A549 (cell line): ENCODE measurements at regions not wholly inside any gene's neighbourhood (a gene's known extent, or its start where the extent isn't known, plus 50 kb on each side); places are given as distances from the start of the nearest gene placed in this dataset.

Source experiments
- ATAC-seq, 2 experiments: fragments of 200-7000 bp in 1 of 2; fragments of >200 bp in 1 of 2; cut with Nextera tagmentation in 1 of 2; cut with Tn5 transposase in 1 of 2; 3 replicates each; pipeline versions ENCODE4 v1.8.0 to v1.9.1; 2018 to 2020; ENCODE audit warnings: mild to moderate bottlenecking in 1 of 2, moderate library complexity in 1 of 2
- CTCF ChIA-PET: fragments of 300-600 bp; sonication (Branson Sonifier 250); formaldehyde crosslinking; extraction: SDS; loops from one replicate; lab custom pipeline; 2021; ENCODE audit warnings: antibody characterized with exemption, inconsistent platforms; lab: Yijun Ruan, JAX
- POLR2A ChIA-PET: fragments of 350-600 bp; formaldehyde crosslinking; extraction: SDS; loops from one replicate; lab custom pipeline; 2021; ENCODE audit warnings: antibody characterized with exemption, inconsistent platforms; lab: Yijun Ruan, JAX
- DNase-seq, 2 experiments: peaks; one replicate each; pipeline versions ENCODE4 v3.0.0 to v3.0.0-alpha.2; 2011 to 2016; ENCODE audit warnings: low read depth in 1 of 2, low spot score in 1 of 2
- FAIRE-seq: peaks from 2 replicates; lab custom pipeline; 2011; peaks lifted over from hg19 to GRCh38; lab: Jason Lieb, UNC
- H3K27ac ChIP-seq, 2 experiments: fragments of >200 bp; sonication (Bioruptor Twin); formaldehyde crosslinking; 3 replicates each; pipeline ENCODE4 v1.5.1; 2016 to 2017
- H3K4me1 ChIP-seq: fragments of >200 bp; sonication (Bioruptor Twin); formaldehyde crosslinking; 3 replicates; pipeline ENCODE4 v1.6.1; 2016
- H3K4me2 ChIP-seq: fragments of >200 bp; sonication (Bioruptor Twin); formaldehyde crosslinking; 3 replicates; pipeline ENCODE4 v1.6.1; 2016
- H3K4me3 ChIP-seq: fragments of >200 bp; sonication (Bioruptor Twin); formaldehyde crosslinking; 3 replicates; pipeline ENCODE4 v1.5.1; 2016
- H3K9me3 ChIP-seq: fragments of >200 bp; sonication (Bioruptor Twin); formaldehyde crosslinking; 3 replicates; pipeline ENCODE4 v1.6.1; 2016
- BHLHE40 ChIP-seq: IDR thresholded peaks from 2 replicates; pipeline ENCODE4 v1.6.1; 2012; ENCODE audit warnings: low read depth, low read length, inconsistent platforms
- CBX2 ChIP-seq: fragments of 200-600 bp; sonication (generic); IDR thresholded peaks from 2 replicates; pipeline ENCODE4 v1.6.1; 2016; ENCODE audit warnings: low read depth, mild to moderate bottlenecking, borderline replicate concordance
- CEBPB ChIP-seq, 2 experiments: fragments of >200 bp in 1 of 2; sonication (Bioruptor Twin) in 1 of 2; formaldehyde crosslinking in 1 of 2; IDR thresholded peaks; 2 replicates each; pipeline ENCODE4 v1.6.1; 2012 to 2016
- EHF ChIP-seq: fragments of 250-450 bp; sonication (Bioruptor Pico); IDR thresholded peaks from 2 replicates; pipeline ENCODE4 v1.5.0; 2020; ENCODE audit warnings: mild to moderate bottlenecking
- EHMT2 ChIP-seq: fragments of 200-600 bp; sonication (generic); IDR thresholded peaks from 2 replicates; pipeline ENCODE4 v1.6.1; 2016; ENCODE audit warnings: antibody characterized with exemption, low read depth, mild to moderate bottlenecking, moderate library complexity
- ELK1 ChIP-seq: fragments of 150-350 bp; IDR thresholded peaks from 2 replicates; pipeline ENCODE4 v1.6.1; 2014; ENCODE audit warnings: low read depth, mild to moderate bottlenecking, low read length
- EP300 ChIP-seq, 2 experiments: fragments of >200 bp; sonication (Bioruptor Twin); formaldehyde crosslinking; IDR thresholded peaks; 2 replicates in 1 of 2; 3 replicates in 1 of 2; pipeline ENCODE4 v1.6.1; 2016 to 2017
- FOXS1 ChIP-seq: fragments of 250-450 bp; sonication (Bioruptor Pico); IDR thresholded peaks from 2 replicates; pipeline ENCODE4 v1.5.0; 2020; ENCODE audit warnings: mild to moderate bottlenecking, moderate library complexity
- HDAC2 ChIP-seq: fragments of 200-600 bp; sonication (generic); IDR thresholded peaks from 2 replicates; pipeline ENCODE4 v1.6.1; 2016
- HOXB5 ChIP-seq: fragments of 250-450 bp; sonication (Bioruptor Pico); IDR thresholded peaks from 2 replicates; pipeline ENCODE4 v1.5.0; 2020; ENCODE audit warnings: mild to moderate bottlenecking, moderate library complexity
- JUN ChIP-seq, 2 experiments: fragments of >200 bp; sonication (Bioruptor Twin); formaldehyde crosslinking; IDR thresholded peaks; 2 replicates in 1 of 2; 3 replicates in 1 of 2; pipeline ENCODE4 v1.6.1; 2016 to 2017
- JUNB ChIP-seq: fragments of >200 bp; sonication (Bioruptor Twin); formaldehyde crosslinking; IDR thresholded peaks from 2 replicates; pipeline ENCODE4 v1.6.1; 2016
- MAFK ChIP-seq: fragments of 450-650 bp; IDR thresholded peaks from 2 replicates; pipeline ENCODE4 v1.6.1; 2014; ENCODE audit not compliant: partially characterized antibody
- MAX ChIP-seq: IDR thresholded peaks from 2 replicates; pipeline ENCODE4 v1.6.1; 2012
- MAZ ChIP-seq: fragments of 150-350 bp; IDR thresholded peaks from 2 replicates; pipeline ENCODE4 v1.6.1; 2014; ENCODE audit warnings: antibody characterized with exemption, low read depth, low read length, borderline replicate concordance
- MYC ChIP-seq: IDR thresholded peaks from 2 replicates; pipeline ENCODE4 v1.6.1; 2012; ENCODE audit warnings: mild to moderate bottlenecking, inconsistent platforms, low read length, improper control_type of control experiment, borderline replicate concordance
- NPAS2 ChIP-seq: fragments of 250-450 bp; sonication (Bioruptor Pico); IDR thresholded peaks from 2 replicates; pipeline ENCODE4 v1.8.0; 2022; ENCODE audit warnings: mild to moderate bottlenecking, moderate library complexity, borderline replicate concordance
- POLR2A ChIP-seq: IDR thresholded peaks from 2 replicates; pipeline ENCODE4 v1.6.1; 2012; ENCODE audit warnings: mild to moderate bottlenecking, low read length
- POLR2AphosphoS2 ChIP-seq: conservative IDR thresholded peaks from 2 replicates; pipeline ENCODE4 v1.6.1; 2012; ENCODE audit warnings: low read length, improper control_type of control experiment, inconsistent platforms
- RCOR1 ChIP-seq: fragments of 150-350 bp; IDR thresholded peaks from 2 replicates; pipeline ENCODE4 v1.6.1; 2014; ENCODE audit warnings: antibody characterized with exemption, low read length, low read depth
- SREBF2 ChIP-seq: fragments of 450-650 bp; IDR thresholded peaks from 2 replicates; pipeline ENCODE4 v1.6.1; 2014; ENCODE audit warnings: mild to moderate bottlenecking, moderate library complexity
- ZFP36 ChIP-seq: fragments of 450-650 bp; IDR thresholded peaks from 2 replicates; pipeline ENCODE4 v1.6.1; 2014; ENCODE audit warnings: borderline replicate concordance; ENCODE audit not compliant: partially characterized antibody
- ZNF302 ChIP-seq: fragments of 250-450 bp; sonication (Bioruptor Pico); IDR thresholded peaks from 2 replicates; pipeline ENCODE4 v1.9.0; 2021; ENCODE audit warnings: inconsistent platforms, mild to moderate bottlenecking, moderate library complexity
- WGBS: methylation state at CpG from one replicate; pipeline ENCODE4 v1.1.6; 2017; ENCODE audit errors: missing lambda C conversion rate; 5-methylcytosine and 5-hydroxymethylcytosine counted together
- TF ChIP-seq, protein P1 (sequence below): fragments of 450-650 bp; IDR thresholded peaks from 2 replicates; pipeline ENCODE4 v1.6.1; 2014; ENCODE audit warnings: antibody characterized with exemption
- TF ChIP-seq, protein P2 (sequence below): fragments of >200 bp; sonication (Bioruptor Twin); formaldehyde crosslinking; IDR thresholded peaks from 3 replicates; pipeline ENCODE4 v1.5.1; 2016

DNA sequence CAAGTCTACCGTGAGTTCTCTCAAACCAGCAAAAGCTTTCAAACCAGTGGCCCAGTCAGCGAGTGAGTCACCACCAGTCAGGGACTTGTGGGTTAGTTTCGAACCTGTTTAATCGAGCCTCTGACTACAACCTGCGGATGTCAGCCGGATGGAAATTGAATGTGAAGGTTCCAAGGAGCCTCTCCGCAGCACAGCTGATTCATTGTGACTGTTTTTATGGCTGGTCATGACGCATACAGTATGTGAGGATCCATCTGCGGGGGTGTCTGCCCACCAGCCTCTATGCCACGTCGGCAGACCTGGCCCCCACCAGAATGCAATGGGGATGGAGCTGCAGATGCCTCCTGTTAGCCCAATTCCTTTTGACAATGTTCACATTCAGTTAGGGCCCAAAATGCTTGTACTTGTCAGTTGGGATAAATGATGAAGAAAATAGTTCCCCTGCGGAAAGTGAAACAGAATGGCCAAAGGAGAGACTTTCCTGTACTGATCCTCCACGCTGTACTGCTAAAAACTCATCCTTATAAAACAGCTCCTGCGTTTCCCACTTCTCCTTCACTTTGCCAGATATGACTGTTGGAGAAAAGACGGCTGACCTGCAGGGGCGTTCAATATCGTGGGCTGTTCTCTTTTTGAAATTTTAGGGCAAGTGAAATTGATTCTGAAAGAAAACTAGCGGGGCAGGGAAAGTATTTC is 206.6 kb downstream of the TFAP2B start (continued):
- TF ChIP-seq, protein P1, sequence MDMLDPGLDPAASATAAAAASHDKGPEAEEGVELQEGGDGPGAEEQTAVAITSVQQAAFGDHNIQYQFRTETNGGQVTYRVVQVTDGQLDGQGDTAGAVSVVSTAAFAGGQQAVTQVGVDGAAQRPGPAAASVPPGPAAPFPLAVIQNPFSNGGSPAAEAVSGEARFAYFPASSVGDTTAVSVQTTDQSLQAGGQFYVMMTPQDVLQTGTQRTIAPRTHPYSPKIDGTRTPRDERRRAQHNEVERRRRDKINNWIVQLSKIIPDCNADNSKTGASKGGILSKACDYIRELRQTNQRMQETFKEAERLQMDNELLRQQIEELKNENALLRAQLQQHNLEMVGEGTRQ, result no peak
- TF ChIP-seq CBX2, result no peak
- no peak for TF ChIP-seq ELK1
- no peak for TF ChIP-seq CEBPB (IDR thresholded peaks at IDR 0.05)
- TF ChIP-seq MAFK, result no peak
- TF ChIP-seq BHLHE40, result no peak
- no peak for TF ChIP-seq JUN (IDR thresholded peaks at IDR 0.05)
- no peak for TF ChIP-seq EHMT2
- TF ChIP-seq NPAS2 (CRISPR knock-in tag), result no peak
- no peak for TF ChIP-seq MAX

- 30% methylated on average over 5 of the region's 5 CpGs for WGBS
- POLR2A ChIA-PET, result no interaction called here
- ATAC-seq (no peak), FAIRE-seq (no peak), DNase-seq (no peak)
- no peaks in the 10 kb centered on the region for H3K9me3 ChIP-seq
- CTCF ChIA-PET, result no interaction called here
- H3K4me2 ChIP-seq, result no peak overlapping the region
- TF ChIP-seq, protein P1, result no peak
- TF ChIP-seq, protein P2, sequence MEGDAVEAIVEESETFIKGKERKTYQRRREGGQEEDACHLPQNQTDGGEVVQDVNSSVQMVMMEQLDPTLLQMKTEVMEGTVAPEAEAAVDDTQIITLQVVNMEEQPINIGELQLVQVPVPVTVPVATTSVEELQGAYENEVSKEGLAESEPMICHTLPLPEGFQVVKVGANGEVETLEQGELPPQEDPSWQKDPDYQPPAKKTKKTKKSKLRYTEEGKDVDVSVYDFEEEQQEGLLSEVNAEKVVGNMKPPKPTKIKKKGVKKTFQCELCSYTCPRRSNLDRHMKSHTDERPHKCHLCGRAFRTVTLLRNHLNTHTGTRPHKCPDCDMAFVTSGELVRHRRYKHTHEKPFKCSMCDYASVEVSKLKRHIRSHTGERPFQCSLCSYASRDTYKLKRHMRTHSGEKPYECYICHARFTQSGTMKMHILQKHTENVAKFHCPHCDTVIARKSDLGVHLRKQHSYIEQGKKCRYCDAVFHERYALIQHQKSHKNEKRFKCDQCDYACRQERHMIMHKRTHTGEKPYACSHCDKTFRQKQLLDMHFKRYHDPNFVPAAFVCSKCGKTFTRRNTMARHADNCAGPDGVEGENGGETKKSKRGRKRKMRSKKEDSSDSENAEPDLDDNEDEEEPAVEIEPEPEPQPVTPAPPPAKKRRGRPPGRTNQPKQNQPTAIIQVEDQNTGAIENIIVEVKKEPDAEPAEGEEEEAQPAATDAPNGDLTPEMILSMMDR, result no peak
- TF ChIP-seq HOXB5, result no peak
- no peak for TF ChIP-seq JUNB
- TF ChIP-seq EHF (CRISPR knock-in tag), result no peak
- TF ChIP-seq POLR2A, result no peak
- TF ChIP-seq BHLHE40, result no peak
- no peak overlapping the region for H3K4me3 ChIP-seq
- H3K4me1 ChIP-seq, result no peaks in the 10 kb centered on the region
- no peak overlapping the region for H3K27ac ChIP-seq
Observed at GRCh38 chr6:51027283-51028065, 208.8 kb downstream of the TFAP2B start.

DNA sequence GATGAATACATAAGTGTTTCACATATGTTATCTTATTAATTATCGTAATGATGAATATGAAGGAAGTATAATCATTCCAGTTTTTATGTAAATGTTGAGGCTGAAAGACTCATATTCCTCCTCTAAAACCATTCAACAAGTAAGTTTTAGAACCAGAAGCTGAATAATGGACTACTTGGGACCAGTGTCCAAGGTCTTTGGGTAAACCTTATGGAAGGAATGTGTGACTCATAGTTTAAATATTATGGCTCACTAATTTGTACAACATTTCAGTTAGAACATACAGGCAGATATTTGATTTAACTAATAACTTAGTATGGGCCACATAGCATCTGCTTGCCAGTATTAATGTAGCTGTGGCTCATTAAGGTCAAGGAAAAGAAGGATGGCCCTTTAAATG is 209.6 kb downstream of the TFAP2B start:
- 0% methylated on average over 1 of the region's 1 CpG for WGBS
- no peak for FAIRE-seq
- DNase-seq, result no peak
- no peak overlapping the region for H3K4me3 ChIP-seq
- no peaks in the 10 kb centered on the region for H3K9me3 ChIP-seq
- no peak for ATAC-seq
- CTCF ChIA-PET, result no interaction called here
- H3K4me1 ChIP-seq, result no peaks in the 10 kb centered on the region
- POLR2A ChIA-PET, result no interaction called here
- H3K27ac ChIP-seq, result no peak overlapping the region
- no peak overlapping the region for H3K4me2 ChIP-seq
- TF ChIP-seq RCOR1 (no peak), MAX (no peak), EP300 (IDR thresholded peaks at IDR 0.05) (no peak), CBX2 (no peak), MAZ (no peak), ZNF302 (CRISPR knock-in tag) (no peak), ZFP36 (no peak), EHMT2 (no peak), BHLHE40 (no peak), FOXS1 (no peak), MYC (no peak), HDAC2 (no peak), POLR2AphosphoS2 (no peak), SREBF2 (no peak), JUN (IDR thresholded peaks at IDR 0.05) (no peak)
